IMR-90 (cell line): ENCODE measurements at regions not wholly inside any gene's neighbourhood (a gene's known extent, or its start where the extent isn't known, plus 50 kb on each side); places are given as distances from the start of the nearest gene placed in this dataset.

Experiments used
- ATAC-seq: fragments of 200-7000 bp; cut with Tn5 transposase; 2 replicates; pipeline ENCODE4 v1.9.1; 2020; ENCODE audit warnings: low read depth, mild to moderate bottlenecking, moderate library complexity
- BruUV-seq: library from RNA; stranded (reverse); fragments of 400-500 nt; replicated peaks from 2 replicates; lab custom pipeline; 2021; lab: Mats Ljungman, UMichigan
- CTCF ChIA-PET: fragments of 300-600 bp; formaldehyde crosslinking; extraction: SDS; loops from one replicate; lab custom pipeline; 2021; ENCODE audit warnings: antibody characterized with exemption; lab: Yijun Ruan, JAX
- POLR2A ChIA-PET: fragments of 300-600 bp; sonication (Branson Sonifier 250); formaldehyde crosslinking; loops from one replicate; lab custom pipeline; 2022; ENCODE audit warnings: antibody characterized with exemption; ENCODE audit not compliant: unreplicated experiment; lab: Charles Lee
- DNase-seq: peaks from one replicate; pipeline ENCODE4 v3.0.0; 2013
- H2AFZ ChIP-seq: replicated peaks from 2 replicates; pipeline ENCODE3; 2013; ENCODE audit warnings: low read length, mild to moderate bottlenecking; ENCODE audit not compliant: poor library complexity
- H2AK5ac ChIP-seq: 2 replicates; pipeline ENCODE4 v1.6.1; 2013; ENCODE audit warnings: low read depth, low read length, inconsistent platforms
- H2AK9ac ChIP-seq: replicated peaks from 2 replicates; pipeline ENCODE3; 2013; ENCODE audit warnings: mild to moderate bottlenecking, low read depth, low read length, moderate library complexity; ENCODE audit not compliant: poor library complexity
- H2BK120ac ChIP-seq: 2 replicates; pipeline ENCODE4 v1.6.1; 2013; ENCODE audit warnings: low read depth, low read length, inconsistent platforms
- H2BK15ac ChIP-seq: 3 replicates; pipeline ENCODE4 v1.6.1; 2013; ENCODE audit warnings: low read depth, low read length, inconsistent platforms
- H2BK20ac ChIP-seq: 2 replicates; pipeline ENCODE4 v1.6.1; 2013; ENCODE audit warnings: low read depth, mild to moderate bottlenecking, inconsistent platforms, low read length, moderate library complexity
- H2BK5ac ChIP-seq: 2 replicates; pipeline ENCODE4 v1.6.1; 2013; ENCODE audit warnings: mild to moderate bottlenecking, low read depth, low read length, inconsistent platforms; ENCODE audit not compliant: poor library complexity, severe bottlenecking
- H3K14ac ChIP-seq: replicated peaks from 2 replicates; pipeline ENCODE4 v1.6.1; 2013; ENCODE audit warnings: low read depth, low read length, inconsistent platforms
- H3K18ac ChIP-seq: 2 replicates; pipeline ENCODE4 v1.6.1; 2013; ENCODE audit warnings: low read depth, low read length, control low read depth
- H3K23ac ChIP-seq: 2 replicates; pipeline ENCODE4 v1.6.1; 2013; ENCODE audit warnings: low read depth, low read length, inconsistent platforms
- H3K27ac ChIP-seq: 2 replicates; pipeline ENCODE4 v1.5.1; 2013; ENCODE audit warnings: mild to moderate bottlenecking, control low read depth, low read length; ENCODE audit not compliant: insufficient read depth
- H3K27me3 ChIP-seq: 2 replicates; pipeline ENCODE4 v1.6.1; 2013; ENCODE audit warnings: low read length; ENCODE audit not compliant: control insufficient read depth, insufficient read depth
- H3K36me3 ChIP-seq: 2 replicates; pipeline ENCODE4 v1.6.1; 2013; ENCODE audit warnings: low read length, mixed read lengths; ENCODE audit not compliant: control insufficient read depth, insufficient read depth
- H3K4ac ChIP-seq: 2 replicates; pipeline ENCODE4 v1.6.1; 2013; ENCODE audit warnings: low read depth, low read length, inconsistent platforms
- H3K4me1 ChIP-seq: 2 replicates; pipeline ENCODE4 v1.6.1; 2013; ENCODE audit warnings: low read length, mixed read lengths; ENCODE audit not compliant: control insufficient read depth, insufficient read depth
- H3K4me2 ChIP-seq: 2 replicates; pipeline ENCODE4 v1.6.1; 2013; ENCODE audit warnings: low read depth, mild to moderate bottlenecking, control low read depth, low read length, moderate library complexity
- H3K4me3 ChIP-seq: 2 replicates; pipeline ENCODE4 v1.5.1; 2013; ENCODE audit warnings: low read depth, mild to moderate bottlenecking, control low read depth, low read length, moderate library complexity; ENCODE audit not compliant: insufficient read depth
- H3K56ac ChIP-seq: 2 replicates; pipeline ENCODE4 v1.6.1; 2013; ENCODE audit warnings: low read length, inconsistent platforms; ENCODE audit not compliant: insufficient read depth; ENCODE audit errors: extremely low read depth
- H3K79me1 ChIP-seq, 2 experiments: 2 replicates each; pipeline ENCODE4 v1.6.1; 2013; ENCODE audit warnings: low read length in 2 of 2, inconsistent platforms in 1 of 2, low read depth in 1 of 2
- H3K9ac ChIP-seq: 2 replicates; pipeline ENCODE4 v1.6.1; 2013; ENCODE audit warnings: low read depth, low read length, control low read depth
- H3K9me1 ChIP-seq: 2 replicates; pipeline ENCODE4 v1.6.1; 2013; ENCODE audit warnings: low read length, inconsistent platforms; ENCODE audit not compliant: insufficient read depth
- H3K9me3 ChIP-seq: 2 replicates; pipeline ENCODE4 v1.6.1; 2013; ENCODE audit warnings: low read length; ENCODE audit not compliant: control insufficient read depth, insufficient read depth
- H4K20me1 ChIP-seq: 2 replicates; pipeline ENCODE4 v1.6.1; 2013; ENCODE audit warnings: low read length, inconsistent platforms; ENCODE audit not compliant: insufficient read depth
- H4K5ac ChIP-seq: 2 replicates; pipeline ENCODE4 v1.6.1; 2013; ENCODE audit warnings: mild to moderate bottlenecking, low read depth, low read length, control low read depth
- H4K8ac ChIP-seq, 2 experiments: 2 replicates each; pipeline ENCODE4 v1.6.1; 2013; ENCODE audit warnings: low read depth in 2 of 2, low read length in 2 of 2, control low read depth in 1 of 2, inconsistent platforms in 1 of 2
- H4K91ac ChIP-seq: 2 replicates; pipeline ENCODE4 v1.6.1; 2013; ENCODE audit warnings: low read depth, low read length, inconsistent platforms; ENCODE audit not compliant: insufficient read depth
- MAFK ChIP-seq: IDR thresholded peaks from 2 replicates; pipeline ENCODE4 v1.6.1; 2012; ENCODE audit warnings: low read depth, low read length, improper control_type of control experiment
- WGBS, 2 experiments: methylation state at CpG; one replicate each; pipeline versions ENCODE4 v1.1.5 to v1.1.7; 2013; ENCODE audit warnings: missing lambda C conversion rate in 2 of 2; ENCODE audit not compliant: insufficient read length in 1 of 2; ENCODE audit errors: extremely low coverage in 2 of 2; 5-methylcytosine and 5-hydroxymethylcytosine counted together
- dilution Hi-C: fragments of 300-500 bp; cut with HindIII; formaldehyde crosslinking; loops from one replicate; pipeline ENCODE4 v1.14.3; 2018; ENCODE audit warnings: low sequenced_read_pairs; ENCODE audit not compliant: unreplicated experiment
- in situ Hi-C: fragments of 300-500 bp; cut with MboI; formaldehyde crosslinking; loops from 3 replicates; pipeline ENCODE4 v1.14.3; 2019; ENCODE audit warnings: low sequenced_read_pairs, inconsistent platforms, mixed read lengths
- intact Hi-C: fragments of 100-400 bp; cut with micrococcal nuclease; formaldehyde crosslinking; loops from 2 replicates; pipeline ENCODE4 v1.10.0; 2022
- TF ChIP-seq, protein P1 (sequence below): fragments of 150-350 bp; IDR thresholded peaks from 2 replicates; pipeline ENCODE4 v1.6.1; 2016; ENCODE audit warnings: low read depth, mild to moderate bottlenecking, low read length, moderate library complexity, borderline replicate concordance

DNA sequence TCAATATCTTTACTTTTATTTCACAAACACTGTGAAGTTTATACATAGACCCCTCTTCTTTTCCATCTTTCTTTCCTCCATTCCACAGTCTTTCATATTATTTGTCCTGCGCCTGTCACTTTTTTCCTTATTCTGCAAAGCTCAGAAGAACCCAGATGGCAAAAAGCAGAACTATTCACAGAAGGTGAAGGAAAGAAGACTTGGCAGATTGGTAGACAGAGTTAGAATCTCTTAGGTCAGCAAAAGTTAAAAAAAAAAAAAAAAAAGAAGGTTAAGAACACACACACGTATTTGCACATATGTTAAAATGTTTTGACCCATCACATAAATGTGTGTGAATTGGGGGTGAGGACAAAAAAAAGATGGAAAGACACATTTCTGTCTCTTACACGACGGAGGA lies 50.3 kb upstream of the ABCC9 start:
- WGBS, 2 experiments, result no CpG with 5 or more reads among the region's 4 CpGs
- H2AFZ ChIP-seq, result no peak overlapping the region
- H3K4me2 ChIP-seq, result no peak overlapping the region
- no peaks in the 10 kb centered on the region for H4K20me1 ChIP-seq
- CTCF ChIA-PET, result interaction anchor here (0.5 to 4.0 kb wide), 3 partner anchors 293 to 478 kb away, joined by 3 to 59 read pairs (median 3); no protein-coding TSS in a partner anchor
- H2AK9ac ChIP-seq, result no peak overlapping the region
- no peak overlapping the region for H2BK120ac ChIP-seq
- POLR2A ChIA-PET, result no interaction called here
- dilution Hi-C loops, result no loop called here
- no peak overlapping the region for H2AK5ac ChIP-seq
- no peaks in the 10 kb centered on the region for H3K9me1 ChIP-seq
- H3K36me3 ChIP-seq, result no peaks in the 10 kb centered on the region
- DNase-seq (no peak), ATAC-seq (no peak)
- no TSS peak for BruUV-seq
- H3K14ac ChIP-seq, result no peak overlapping the region
- H3K79me1 ChIP-seq, result no peaks in the 10 kb centered on the region
- no peak overlapping the region for H2BK15ac ChIP-seq
- H4K5ac ChIP-seq, result no peak overlapping the region
- no peaks in the 10 kb centered on the region for H3K4me1 ChIP-seq
- H4K8ac ChIP-seq, result no peak overlapping the region
- no peak overlapping the region for H3K4me3 ChIP-seq
- no peak overlapping the region for H3K9ac ChIP-seq
- no peak overlapping the region for H3K4ac ChIP-seq
- H3K56ac ChIP-seq, result no peak overlapping the region
- H3K27me3 ChIP-seq, result peaks cover 2% of the 10 kb centered on the region; the same call in 1 of the 2 replicates
- in situ Hi-C loops, result no loop called here
- TF ChIP-seq, protein P1, sequence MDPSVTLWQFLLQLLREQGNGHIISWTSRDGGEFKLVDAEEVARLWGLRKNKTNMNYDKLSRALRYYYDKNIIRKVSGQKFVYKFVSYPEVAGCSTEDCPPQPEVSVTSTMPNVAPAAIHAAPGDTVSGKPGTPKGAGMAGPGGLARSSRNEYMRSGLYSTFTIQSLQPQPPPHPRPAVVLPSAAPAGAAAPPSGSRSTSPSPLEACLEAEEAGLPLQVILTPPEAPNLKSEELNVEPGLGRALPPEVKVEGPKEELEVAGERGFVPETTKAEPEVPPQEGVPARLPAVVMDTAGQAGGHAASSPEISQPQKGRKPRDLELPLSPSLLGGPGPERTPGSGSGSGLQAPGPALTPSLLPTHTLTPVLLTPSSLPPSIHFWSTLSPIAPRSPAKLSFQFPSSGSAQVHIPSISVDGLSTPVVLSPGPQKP, result no peak
- peak; percentile 75 for TF ChIP-seq MAFK
- no peak overlapping the region for H3K18ac ChIP-seq
- H3K23ac ChIP-seq, result no peak overlapping the region
- no peak overlapping the region for H2BK20ac ChIP-seq
- H4K91ac ChIP-seq, result no peak overlapping the region
- intact Hi-C loops, result loop anchor here (5.0 to 10.0 kb wide), 2 partner anchors 346 to 453 kb away; no protein-coding TSS in a partner anchor
- H3K27ac ChIP-seq, result no peak overlapping the region
- H3K9me3 ChIP-seq, result no peaks in the 10 kb centered on the region
- H2BK5ac ChIP-seq, result no peak overlapping the region
